ENCODE measurements at regions not wholly inside any gene's neighbourhood (a gene's known extent, or its start where the extent isn't known, plus 50 kb on each side); places are given as distances from the start of the nearest gene placed in this dataset.

GRCh38 chr5:23717486-23717885 is 210.1 kb downstream of the PRDM9 start:
- Histone ChIP-seq H2AFZ (ENCODE audit: low read length) (no peak overlapping the region), H3K4me1 (ENCODE audit: low read length) (peaks cover 16% of the 10 kb centered on the region), H3K27ac (ENCODE audit: low read length) (peak overlapping the region; percentile 16; the same call in 1 of the 2 replicates), H3K9me3 (replicated peaks; ENCODE audit: insufficient read depth, low read length) (no peaks in the 10 kb centered on the region), H4K20me1 (ENCODE audit: insufficient read depth, low read length) (no peaks in the 10 kb centered on the region), H3K36me3 (replicated peaks; ENCODE audit: insufficient read depth, low read length) (no peaks in the 10 kb centered on the region), H3K4me2 (ENCODE audit: low read depth, low read length) (peak overlapping the region; percentile 55), H3F3A (ENCODE audit: insufficient read depth, low read length) (peaks cover 4% of the 10 kb centered on the region; the same call in 1 of the 2 replicates), H3K27me3 (replicated peaks; ENCODE audit: insufficient read depth, low read length) (no peaks in the 10 kb centered on the region), H3K4me3 (ENCODE audit: low read length) (peak overlapping the region; percentile 27), H3K9me2 (replicated peaks; ENCODE audit: insufficient read depth, low read length) (no peaks in the 10 kb centered on the region), H3K79me2 (ENCODE audit: low read length) (no peaks in the 10 kb centered on the region), H3K9ac (ENCODE audit: low read length) (no peak overlapping the region)
- no peak for TF ChIP-seq EZH2 (optimal IDR thresholded peaks at IDR 0.05; ENCODE audit: low read depth, low read length)
- no peak for TF ChIP-seq CTCF (IDR thresholded peaks at IDR 0.05; ENCODE audit: low read length)
- no peak for TF ChIP-seq EZH2phosphoT487 (IDR thresholded peaks at IDR 0.05; ENCODE audit: low read length)
- peak; percentile 62 for DNase-seq

- no peak for TF ChIP-seq EZH2 (optimal IDR thresholded peaks at IDR 0.05; ENCODE audit: low read depth, low read length)
- no peak for TF ChIP-seq EZH2phosphoT487 (IDR thresholded peaks at IDR 0.05; ENCODE audit: low read length)
- TF ChIP-seq CTCF (IDR thresholded peaks at IDR 0.05; ENCODE audit: low read length), result no peak
- no peaks in the 10 kb centered on the region for H3K9me3 ChIP-seq (replicated peaks; ENCODE audit: insufficient read depth, low read length)
- peaks cover 4% of the 10 kb centered on the region; the same call in 1 of the 2 replicates for H3F3A ChIP-seq (ENCODE audit: insufficient read depth, low read length)
- no peak overlapping the region for H3K9ac ChIP-seq (ENCODE audit: low read length)
- no peak overlapping the region for H3K4me2 ChIP-seq (ENCODE audit: low read depth, low read length)
- peaks cover 16% of the 10 kb centered on the region for H3K4me1 ChIP-seq (ENCODE audit: low read length)
- H4K20me1 ChIP-seq (ENCODE audit: insufficient read depth, low read length), result no peaks in the 10 kb centered on the region
- no peaks in the 10 kb centered on the region for H3K27me3 ChIP-seq (replicated peaks; ENCODE audit: insufficient read depth, low read length)
- no peak for DNase-seq
- H3K4me3 ChIP-seq (ENCODE audit: low read length), result no peak overlapping the region
- no peak overlapping the region for H3K27ac ChIP-seq (ENCODE audit: low read length)
- H3K79me2 ChIP-seq (ENCODE audit: low read length), result no peaks in the 10 kb centered on the region
- H3K9me2 ChIP-seq (replicated peaks; ENCODE audit: insufficient read depth, low read length), result no peaks in the 10 kb centered on the region
- H3K36me3 ChIP-seq (replicated peaks; ENCODE audit: insufficient read depth, low read length), result no peaks in the 10 kb centered on the region
- H2AFZ ChIP-seq (ENCODE audit: low read length), result no peak overlapping the region
Observed at GRCh38 chr5:23718564-23718963, 211.2 kb downstream of the PRDM9 start.

- Histone ChIP-seq H3K9ac (ENCODE audit: low read length) (no peak overlapping the region), H3K79me2 (ENCODE audit: low read length) (no peaks in the 10 kb centered on the region), H3K36me3 (replicated peaks; ENCODE audit: insufficient read depth, low read length) (no peaks in the 10 kb centered on the region), H2AFZ (ENCODE audit: low read length) (no peak overlapping the region), H3K4me1 (ENCODE audit: low read length) (peaks cover 16% of the 10 kb centered on the region), H3F3A (ENCODE audit: insufficient read depth, low read length) (peaks cover 4% of the 10 kb centered on the region; the same call in 1 of the 2 replicates), H3K27me3 (replicated peaks; ENCODE audit: insufficient read depth, low read length) (no peaks in the 10 kb centered on the region), H3K9me3 (replicated peaks; ENCODE audit: insufficient read depth, low read length) (no peaks in the 10 kb centered on the region), H3K27ac (ENCODE audit: low read length) (no peak overlapping the region), H3K4me3 (ENCODE audit: low read length) (peak overlapping the region; percentile 24), H3K4me2 (ENCODE audit: low read depth, low read length) (peak overlapping the region; percentile 8; the same call in 1 of the 2 replicates), H4K20me1 (ENCODE audit: insufficient read depth, low read length) (no peaks in the 10 kb centered on the region), H3K9me2 (replicated peaks; ENCODE audit: insufficient read depth, low read length) (no peaks in the 10 kb centered on the region)
- DNase-seq, result peak; percentile 26
- TF ChIP-seq CTCF (IDR thresholded peaks at IDR 0.05; ENCODE audit: low read length), result no peak
Observed at GRCh38 chr5:23721336-23721735, 213.9 kb downstream of the PRDM9 start.

All from MM.1S (cell line).